Adipocyte (in vitro differentiated cells): ENCODE measurements at regions not wholly inside any gene's neighbourhood (a gene's known extent, or its start where the extent isn't known, plus 50 kb on each side); places are given as distances from the start of the nearest gene placed in this dataset.
A peak's percentile ranks its signal among the peaks of the same experiment; 100 is the strongest.
"Not testable (repeated sequence)": the region's sequence is repeated elsewhere in the genome, so short reads cannot be mapped to it uniquely, and the experiment has no call there.

ENCODE experiments used
- DNase-seq: peaks from one replicate; pipeline ENCODE4 v3.0.0-alpha.2; 2015; ENCODE audit warnings: low read depth
- H3K27me3 ChIP-seq: replicated peaks from 2 replicates; pipeline ENCODE4 v1.7.0; 2013; ENCODE audit warnings: mild to moderate bottlenecking, low read length, moderate library complexity; ENCODE audit not compliant: control insufficient read depth, insufficient read depth
- H3K36me3 ChIP-seq: 2 replicates; pipeline ENCODE4 v1.7.0; 2013; ENCODE audit warnings: low read length, mild to moderate bottlenecking, moderate library complexity; ENCODE audit not compliant: control insufficient read depth, insufficient read depth, severe bottlenecking
- H3K4me1 ChIP-seq: 2 replicates; pipeline ENCODE4 v1.7.0; 2013; ENCODE audit warnings: mild to moderate bottlenecking, low read length, moderate library complexity; ENCODE audit not compliant: control insufficient read depth, insufficient read depth
- H3K4me3 ChIP-seq: 2 replicates; pipeline ENCODE4 v1.7.0; 2013; ENCODE audit warnings: mild to moderate bottlenecking, low read length, moderate library complexity
- H3K9ac ChIP-seq: 2 replicates; pipeline ENCODE4 v1.7.0; 2013; ENCODE audit warnings: mild to moderate bottlenecking, low read length, moderate library complexity
- H3K9me3 ChIP-seq: 2 replicates; pipeline ENCODE4 v1.7.0; 2013; ENCODE audit warnings: mild to moderate bottlenecking, low read length, moderate library complexity; ENCODE audit not compliant: control insufficient read depth

- Histone ChIP-seq H3K27me3 (no peaks in the 10 kb centered on the region), H3K4me1 (peaks cover 7% of the 10 kb centered on the region), H3K4me3 (no peak overlapping the region), H3K36me3 (no peaks in the 10 kb centered on the region), H3K9ac (no peak overlapping the region), H3K9me3 (no peaks in the 10 kb centered on the region)
- no peak for DNase-seq
Observed at GRCh38 chr18:22303927-22304326, 113.8 kb downstream of the CTAGE1 start.

DNA sequence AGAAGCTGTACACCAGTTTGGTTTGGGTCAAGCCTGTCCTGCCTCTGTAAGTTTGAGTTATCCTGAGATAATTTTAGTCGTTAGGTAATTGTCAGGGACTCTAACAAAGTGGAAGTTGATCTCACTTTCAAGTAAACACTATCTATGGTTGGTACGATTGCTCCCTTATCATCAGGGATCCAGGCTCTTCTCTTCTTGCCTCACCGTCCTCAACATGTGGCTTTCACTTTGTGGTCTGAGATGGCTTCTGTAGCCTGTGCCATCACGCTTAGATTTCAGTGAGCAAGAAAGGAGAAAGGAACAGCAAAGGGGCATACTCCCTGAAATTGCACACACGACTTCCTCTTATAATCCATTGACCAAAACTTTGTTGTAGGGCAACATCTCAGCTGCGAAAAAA is 115.6 kb downstream of the CTAGE1 start:
- H3K9me3 ChIP-seq = no peaks in the 10 kb centered on the region
- DNase-seq = no peak
- peaks cover 7% of the 10 kb centered on the region for H3K4me1 ChIP-seq
- H3K9ac ChIP-seq = no peak overlapping the region
- no peak overlapping the region for H3K4me3 ChIP-seq
- no peaks in the 10 kb centered on the region for H3K36me3 ChIP-seq
- H3K27me3 ChIP-seq = peaks cover under 1% of the 10 kb centered on the region

GRCh38 chr18:22300665-22301636 is 116.8 kb downstream of the CTAGE1 start:
- DNase-seq = peak; percentile 21
- no peaks in the 10 kb centered on the region for H3K9me3 ChIP-seq
- H3K4me1 ChIP-seq = peaks cover 7% of the 10 kb centered on the region
- no peak overlapping the region for H3K9ac ChIP-seq
- H3K36me3 ChIP-seq = no peaks in the 10 kb centered on the region
- peaks cover 11% of the 10 kb centered on the region for H3K27me3 ChIP-seq
- H3K4me3 ChIP-seq = no peak overlapping the region

- DNase-seq = no peak
- Histone ChIP-seq H3K9me3 (no peaks in the 10 kb centered on the region), H3K9ac (no peak overlapping the region), H3K4me1 (peaks cover 16% of the 10 kb centered on the region), H3K36me3 (no peaks in the 10 kb centered on the region), H3K27me3 (peaks cover 15% of the 10 kb centered on the region), H3K4me3 (no peak overlapping the region)
Observed at GRCh38 chr18:22297008-22297407, 120.7 kb downstream of the CTAGE1 start.

DNA sequence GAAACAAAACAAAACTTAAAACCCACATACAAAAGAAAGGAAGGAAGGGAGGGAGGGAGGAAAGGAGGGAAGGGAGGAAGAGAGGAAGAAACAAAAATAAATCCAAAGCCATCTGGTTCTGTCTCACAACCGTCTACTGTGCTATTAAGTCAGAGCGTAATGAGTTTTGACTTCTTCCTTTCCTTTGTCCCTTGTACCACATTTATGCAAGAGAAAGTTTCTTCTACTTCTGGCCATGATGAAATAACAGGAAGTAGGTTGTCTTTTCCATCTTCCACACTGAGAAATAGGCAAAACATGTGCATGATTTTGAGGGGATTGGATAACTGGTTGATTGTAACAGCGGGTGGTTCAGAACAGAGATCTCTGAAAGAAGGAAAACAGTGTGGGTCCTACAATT is 121.4 kb downstream of the CTAGE1 start:
- no peak overlapping the region for H3K4me3 ChIP-seq
- DNase-seq = no peak
- H3K36me3 ChIP-seq = no peaks in the 10 kb centered on the region
- peaks cover 15% of the 10 kb centered on the region for H3K27me3 ChIP-seq
- no peak overlapping the region for H3K9ac ChIP-seq
- H3K9me3 ChIP-seq = no peaks in the 10 kb centered on the region
- peaks cover 10% of the 10 kb centered on the region for H3K4me1 ChIP-seq

DNA sequence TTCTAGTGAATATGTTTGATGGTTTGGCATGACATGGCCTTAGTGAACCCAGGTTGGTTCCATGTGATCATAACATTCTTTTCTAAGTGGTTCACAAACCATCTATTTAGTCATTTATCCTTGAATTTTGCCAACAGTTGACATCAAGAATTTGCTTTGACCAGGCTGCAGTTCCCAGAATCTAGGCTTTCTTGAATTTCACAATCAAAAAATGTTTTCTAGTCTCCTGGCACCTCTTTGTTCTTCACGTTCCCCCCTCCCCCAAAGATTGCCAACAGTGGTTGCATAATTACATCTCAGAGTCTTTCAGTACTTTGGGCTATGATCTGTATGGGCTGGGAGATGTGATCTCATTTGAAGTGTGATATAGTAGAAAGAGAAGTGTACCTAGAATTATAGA is 124.0 kb downstream of the GATA6 start:
- no peaks in the 10 kb centered on the region for H3K36me3 ChIP-seq
- H3K4me1 ChIP-seq = peaks cover 9% of the 10 kb centered on the region
- no peak overlapping the region for H3K9ac ChIP-seq
- H3K4me3 ChIP-seq = no peak overlapping the region
- H3K9me3 ChIP-seq = no peaks in the 10 kb centered on the region
- peaks cover 15% of the 10 kb centered on the region for H3K27me3 ChIP-seq
- DNase-seq = peak; percentile 66

DNA sequence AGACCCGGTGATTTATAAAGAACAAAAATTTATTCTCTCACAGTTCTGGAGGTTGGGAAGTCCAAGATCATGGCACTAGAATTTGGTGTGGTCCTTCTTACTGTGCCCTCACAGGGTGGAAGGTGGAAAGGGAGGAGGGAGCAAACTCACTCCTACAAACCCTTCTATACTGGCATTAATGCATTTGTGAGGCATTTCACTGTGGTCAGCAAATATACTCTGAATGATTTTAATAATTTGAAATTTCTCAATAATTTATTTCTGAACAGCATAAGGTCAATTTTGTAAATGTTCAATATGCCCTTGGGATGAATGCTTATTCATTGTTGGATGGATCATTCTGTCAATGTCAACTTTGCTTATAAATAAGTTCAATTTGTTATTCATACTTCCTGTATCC is 120.6 kb downstream of the GATA6 start:
- Histone ChIP-seq H3K4me1 (peaks cover 21% of the 10 kb centered on the region), H3K27me3 (no peaks in the 10 kb centered on the region), H3K4me3 (no peak overlapping the region), H3K9me3 (no peaks in the 10 kb centered on the region), H3K36me3 (no peaks in the 10 kb centered on the region), H3K9ac (no peak overlapping the region)
- DNase-seq = no peak

- no peak for DNase-seq
- no peaks in the 10 kb centered on the region for H3K36me3 ChIP-seq
- no peaks in the 10 kb centered on the region for H3K27me3 ChIP-seq
- H3K9ac ChIP-seq = no peak overlapping the region
- no peaks in the 10 kb centered on the region for H3K9me3 ChIP-seq
- no peak overlapping the region for H3K4me3 ChIP-seq
- peaks cover 18% of the 10 kb centered on the region for H3K4me1 ChIP-seq
Observed at GRCh38 chr18:22286585-22286984, 117.2 kb downstream of the GATA6 start.

GRCh38 chr18:22285361-22286140 is 116.2 kb downstream of the GATA6 start:
- Histone ChIP-seq H3K4me1 (peaks cover 18% of the 10 kb centered on the region), H3K36me3 (no peaks in the 10 kb centered on the region), H3K4me3 (no peak overlapping the region), H3K27me3 (no peaks in the 10 kb centered on the region), H3K9me3 (no peaks in the 10 kb centered on the region), H3K9ac (no peak overlapping the region)
- DNase-seq = no peak

- no peaks in the 10 kb centered on the region for H3K27me3 ChIP-seq
- no peaks in the 10 kb centered on the region for H3K36me3 ChIP-seq
- no peak overlapping the region for H3K4me3 ChIP-seq
- no peaks in the 10 kb centered on the region for H3K9me3 ChIP-seq
- peaks cover 18% of the 10 kb centered on the region for H3K4me1 ChIP-seq
- DNase-seq = no peak
- no peak overlapping the region for H3K9ac ChIP-seq
Observed at GRCh38 chr18:22284581-22285360, 115.4 kb downstream of the GATA6 start.

GRCh38 chr18:22283855-22284254 is 114.5 kb downstream of the GATA6 start:
- H3K27me3 ChIP-seq, H3K9me3 ChIP-seq, DNase-seq, H3K4me3 ChIP-seq, H3K9ac ChIP-seq, H3K36me3 ChIP-seq: not testable (repeated sequence)
- H3K4me1 ChIP-seq = peaks cover 18% of the 10 kb centered on the region
